Caco-2 (cell line): ENCODE measurements at regions not wholly inside any gene's neighbourhood (a gene's known extent, or its start where the extent isn't known, plus 50 kb on each side); places are given as distances from the start of the nearest gene placed in this dataset.

ENCODE experiments used
- BruUV-seq: library from RNA; stranded (reverse); fragments of 400-500 nt; replicated peaks from 2 replicates; lab custom pipeline; 2021; lab: Mats Ljungman, UMichigan
- CTCF ChIA-PET: fragments of 300-600 bp; sonication (Branson Sonifier 250); formaldehyde crosslinking; loops from one replicate; lab custom pipeline; 2022; ENCODE audit warnings: antibody characterized with exemption; lab: Charles Lee
- POLR2A ChIA-PET: fragments of 300-600 bp; sonication (Branson Sonifier 250); formaldehyde crosslinking; loops from one replicate; lab custom pipeline; 2022; ENCODE audit warnings: antibody characterized with exemption; lab: Charles Lee
- DNase-seq, 2 experiments: peaks; one replicate each; pipeline versions ENCODE4 v3.0.0 to v3.0.0-alpha.2; 2020 to 2022
- H3K27me3 ChIP-seq: replicated peaks from 2 replicates; pipeline ENCODE4 v1.6.0; 2011; ENCODE audit warnings: low read length; ENCODE audit not compliant: control insufficient read depth, insufficient read depth
- H3K36me3 ChIP-seq: 2 replicates; pipeline ENCODE4 v1.5.1; 2011; ENCODE audit warnings: low read length; ENCODE audit not compliant: control insufficient read depth, insufficient read depth
- H3K4me1 ChIP-seq: fragments of 250-450 bp; sonication (Bioruptor Pico); 2 replicates; pipeline ENCODE4 v1.5.1; 2020; ENCODE audit warnings: mild to moderate bottlenecking
- H3K4me3 ChIP-seq: 2 replicates; pipeline ENCODE4 v1.5.1; 2011; ENCODE audit warnings: low read depth, mild to moderate bottlenecking, control low read depth, low read length
- H3K9me3 ChIP-seq: fragments of 250-450 bp; sonication (Bioruptor Pico); 2 replicates; pipeline ENCODE4 v1.5.1; 2020; ENCODE audit warnings: mild to moderate bottlenecking, moderate library complexity
- H3K27ac Mint-ChIP-seq: one replicate; pipeline ENCODE4 v1.8.0; 2022; ENCODE audit warnings: mixed read lengths; ENCODE audit not compliant: unreplicated experiment
- H3K27me3 Mint-ChIP-seq: one replicate; pipeline ENCODE4 v1.8.0; 2022; ENCODE audit warnings: mixed read lengths; ENCODE audit not compliant: insufficient read depth, unreplicated experiment
- H3K36me3 Mint-ChIP-seq: one replicate; pipeline ENCODE4 v1.8.0; 2022; ENCODE audit warnings: mild to moderate bottlenecking, mixed read lengths; ENCODE audit not compliant: insufficient read depth, unreplicated experiment
- H3K4me1 Mint-ChIP-seq: one replicate; pipeline ENCODE4 v1.8.0; 2022; ENCODE audit warnings: low read depth, mixed read lengths; ENCODE audit not compliant: unreplicated experiment
- H3K4me3 Mint-ChIP-seq: one replicate; pipeline ENCODE4 v1.8.0; 2022; ENCODE audit warnings: mild to moderate bottlenecking, moderate library complexity, mixed read lengths; ENCODE audit not compliant: unreplicated experiment
- H3K9me3 Mint-ChIP-seq: one replicate; pipeline ENCODE4 v1.8.0; 2022; ENCODE audit warnings: mixed read lengths; ENCODE audit not compliant: unreplicated experiment
- intact Hi-C: fragments of 100-400 bp; cut with micrococcal nuclease; formaldehyde crosslinking; loops from one replicate; pipeline ENCODE4 v1.10.0; 2022; ENCODE audit not compliant: unreplicated experiment
- TF ChIP-seq, protein P1 (sequence below), 2 experiments: fragments of 200-600 bp in 1 of 2; IDR thresholded peaks; 1 replicate in 1 of 2; 2 replicates in 1 of 2; pipeline versions ENCODE4 v1.5.1 to v1.8.0; 2011 to 2022; ENCODE audit warnings: antibody characterized with exemption in 1 of 2, control low read depth in 1 of 2, inconsistent platforms in 1 of 2, low read depth in 1 of 2, low read length in 1 of 2, mild to moderate bottlenecking in 1 of 2, moderate library complexity in 1 of 2; ENCODE audit not compliant: insufficient read depth in 1 of 2, severe bottlenecking in 1 of 2, unreplicated experiment in 1 of 2

- POLR2A ChIA-PET = no interaction called here
These were observed 180.2 kb downstream of the SEMA6D start for GRCh38 chr15:47897525-47897924.

DNA sequence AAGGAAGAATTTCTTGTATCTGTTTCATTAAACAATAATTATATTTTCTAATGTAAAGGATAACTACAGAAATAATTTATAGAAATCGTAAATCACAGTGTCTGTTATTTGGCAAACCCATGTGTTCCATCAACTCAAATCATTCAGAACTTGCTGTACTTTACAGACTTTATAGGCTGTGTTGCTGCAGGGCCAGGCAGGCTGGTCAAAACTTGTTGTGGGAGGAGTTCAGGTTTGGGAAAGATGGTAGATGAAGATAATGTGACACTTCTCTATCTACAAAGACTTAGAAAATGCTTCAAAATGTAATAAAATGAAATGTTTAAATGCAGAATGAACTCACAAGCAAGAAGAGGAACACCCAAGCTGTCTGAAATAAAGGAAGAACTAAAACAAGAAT is 183.4 kb downstream of the SEMA6D start:
- ChIA-PET CTCF (no interaction called here), POLR2A (no interaction called here)
- no peak for DNase-seq
- no peak overlapping the region for H3K27ac Mint-ChIP-seq
- Histone ChIP-seq H3K27me3 (no peaks in the 10 kb centered on the region), H3K9me3 (no peaks in the 10 kb centered on the region), H3K4me1 (no peaks in the 10 kb centered on the region), H3K36me3 (no peaks in the 10 kb centered on the region), H3K4me3 (no peak overlapping the region)
- TF ChIP-seq, protein P1, sequence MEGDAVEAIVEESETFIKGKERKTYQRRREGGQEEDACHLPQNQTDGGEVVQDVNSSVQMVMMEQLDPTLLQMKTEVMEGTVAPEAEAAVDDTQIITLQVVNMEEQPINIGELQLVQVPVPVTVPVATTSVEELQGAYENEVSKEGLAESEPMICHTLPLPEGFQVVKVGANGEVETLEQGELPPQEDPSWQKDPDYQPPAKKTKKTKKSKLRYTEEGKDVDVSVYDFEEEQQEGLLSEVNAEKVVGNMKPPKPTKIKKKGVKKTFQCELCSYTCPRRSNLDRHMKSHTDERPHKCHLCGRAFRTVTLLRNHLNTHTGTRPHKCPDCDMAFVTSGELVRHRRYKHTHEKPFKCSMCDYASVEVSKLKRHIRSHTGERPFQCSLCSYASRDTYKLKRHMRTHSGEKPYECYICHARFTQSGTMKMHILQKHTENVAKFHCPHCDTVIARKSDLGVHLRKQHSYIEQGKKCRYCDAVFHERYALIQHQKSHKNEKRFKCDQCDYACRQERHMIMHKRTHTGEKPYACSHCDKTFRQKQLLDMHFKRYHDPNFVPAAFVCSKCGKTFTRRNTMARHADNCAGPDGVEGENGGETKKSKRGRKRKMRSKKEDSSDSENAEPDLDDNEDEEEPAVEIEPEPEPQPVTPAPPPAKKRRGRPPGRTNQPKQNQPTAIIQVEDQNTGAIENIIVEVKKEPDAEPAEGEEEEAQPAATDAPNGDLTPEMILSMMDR (IDR thresholded peaks at IDR 0.05; ENCODE audit: insufficient read depth in 1 of 2, low read depth in 1 of 2, low read length in 1 of 2, severe bottlenecking in 1 of 2, unreplicated experiment in 1 of 2) = no peak
- no peaks in the 10 kb centered on the region for H3K4me1 Mint-ChIP-seq
- no peaks in the 10 kb centered on the region for H3K27me3 Mint-ChIP-seq
- H3K36me3 Mint-ChIP-seq = no peaks in the 10 kb centered on the region
- no TSS peak for BruUV-seq
- H3K9me3 Mint-ChIP-seq = peaks cover 14% of the 10 kb centered on the region
- no peak overlapping the region for H3K4me3 Mint-ChIP-seq
- intact Hi-C loops = no loop called here

More at GRCh38 chr15:47897525-47897924, 180.2 kb downstream of the SEMA6D start:
- Histone ChIP-seq H3K4me3 (no peak overlapping the region), H3K36me3 (no peaks in the 10 kb centered on the region), H3K9me3 (no peaks in the 10 kb centered on the region), H3K27me3 (no peaks in the 10 kb centered on the region), H3K4me1 (no peaks in the 10 kb centered on the region)
- no peaks in the 10 kb centered on the region for H3K36me3 Mint-ChIP-seq
- BruUV-seq = no TSS peak
- CTCF ChIA-PET = no interaction called here
- H3K4me3 Mint-ChIP-seq = no peak overlapping the region
- no peak for DNase-seq
- H3K4me1 Mint-ChIP-seq = no peaks in the 10 kb centered on the region
- peaks cover 3% of the 10 kb centered on the region for H3K27me3 Mint-ChIP-seq
- H3K9me3 Mint-ChIP-seq = no peaks in the 10 kb centered on the region
- H3K27ac Mint-ChIP-seq = no peak overlapping the region
- TF ChIP-seq, protein P1 (IDR thresholded peaks at IDR 0.05; ENCODE audit: insufficient read depth in 1 of 2, low read depth in 1 of 2, low read length in 1 of 2, severe bottlenecking in 1 of 2, unreplicated experiment in 1 of 2) = no peak
- intact Hi-C loops = no loop called here

DNA sequence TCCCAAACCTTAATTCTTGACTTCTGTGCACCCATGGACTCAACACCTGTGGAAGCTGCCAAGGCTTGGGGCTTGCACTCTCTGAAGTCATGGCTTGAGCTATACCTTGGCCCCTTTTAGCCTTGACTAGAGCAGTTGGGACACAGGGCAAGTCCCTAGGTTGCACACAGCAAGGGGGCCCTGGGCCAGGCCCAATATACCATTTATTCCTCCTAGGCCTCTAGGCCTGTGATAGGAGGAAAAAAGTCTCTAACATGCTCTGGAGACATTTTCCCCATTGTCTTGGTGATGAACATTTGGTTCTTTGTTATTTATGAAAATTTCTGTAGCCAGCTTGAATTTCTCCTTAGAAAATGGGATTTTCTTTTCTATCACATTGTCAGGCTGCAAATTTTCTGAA is 186.1 kb downstream of the SEMA6D start:
- intact Hi-C loops = no loop called here
- no TSS peak for BruUV-seq
- H3K4me3 Mint-ChIP-seq = no peak overlapping the region
- H3K27ac Mint-ChIP-seq = no peak overlapping the region
- TF ChIP-seq, protein P1 (IDR thresholded peaks at IDR 0.05; ENCODE audit: insufficient read depth in 1 of 2, low read depth in 1 of 2, low read length in 1 of 2, severe bottlenecking in 1 of 2, unreplicated experiment in 1 of 2) = no peak
- Histone ChIP-seq H3K36me3 (no peaks in the 10 kb centered on the region), H3K27me3 (no peaks in the 10 kb centered on the region), H3K4me3 (no peak overlapping the region), H3K4me1 (no peaks in the 10 kb centered on the region), H3K9me3 (no peaks in the 10 kb centered on the region)
- POLR2A ChIA-PET = no interaction called here
- peaks cover 24% of the 10 kb centered on the region for H3K9me3 Mint-ChIP-seq
- CTCF ChIA-PET = no interaction called here
- H3K36me3 Mint-ChIP-seq = no peaks in the 10 kb centered on the region
- no peaks in the 10 kb centered on the region for H3K4me1 Mint-ChIP-seq
- H3K27me3 Mint-ChIP-seq = no peaks in the 10 kb centered on the region
- DNase-seq = no peak
